Fibroblast of the aortic adventitia (primary cell): ENCODE measurements at regions not wholly inside any gene's neighbourhood (a gene's known extent, or its start where the extent isn't known, plus 50 kb on each side); places are given as distances from the start of the nearest gene placed in this dataset.

Source experiments
- DNase-seq: peaks from one replicate; pipeline ENCODE4 v3.0.0-alpha.2; 2010; ENCODE audit warnings: low read depth
- H3K4me3 ChIP-seq: 2 replicates; pipeline ENCODE4 v1.5.1; 2011; ENCODE audit warnings: low read depth, mild to moderate bottlenecking, control low read depth, low read length, moderate library complexity
- CTCF ChIP-seq: IDR thresholded peaks from 2 replicates; pipeline ENCODE4 v1.5.1; 2011; ENCODE audit warnings: mild to moderate bottlenecking, low read length, control low read depth, inconsistent platforms; ENCODE audit not compliant: insufficient read depth

GRCh38 chr4:34939073-34939472 is 1305.2 kb downstream of the ARAP2 start:
- TF ChIP-seq CTCF = no peak
- H3K4me3 ChIP-seq = no peak overlapping the region
- no peak for DNase-seq

GRCh38 chr4:34943741-34944386 is 1300.5 kb downstream of the ARAP2 start:
- no peak overlapping the region for H3K4me3 ChIP-seq
- no peak for TF ChIP-seq CTCF
- no peak for DNase-seq

- no peak for DNase-seq
- H3K4me3 ChIP-seq = no peak overlapping the region
- TF ChIP-seq CTCF = no peak
These were observed 1293.4 kb downstream of the ARAP2 start for GRCh38 chr4:34950926-34951325.

- no peak for TF ChIP-seq CTCF
- H3K4me3 ChIP-seq = no peak overlapping the region
- DNase-seq = no peak
These were observed 1291.0 kb downstream of the ARAP2 start for GRCh38 chr4:34953145-34953799.

GRCh38 chr4:34964613-34965012 is 1279.7 kb downstream of the ARAP2 start:
- no peak for DNase-seq
- no peak for TF ChIP-seq CTCF
- H3K4me3 ChIP-seq = no peak overlapping the region

GRCh38 chr4:34972189-34972588 is 1272.1 kb downstream of the ARAP2 start:
- H3K4me3 ChIP-seq = no peak overlapping the region
- no peak for DNase-seq
- TF ChIP-seq CTCF = no peak
